Esophagus mucosa (tissue), 1 donor: ENCODE measurements at regions not wholly inside any gene's neighbourhood (a gene's known extent, or its start where the extent isn't known, plus 50 kb on each side); places are given as distances from the start of the nearest gene placed in this dataset.
"Not testable (repeated sequence)": the region's sequence is repeated elsewhere in the genome, so short reads cannot be mapped to it uniquely, and the experiment has no call there.

Experiments
- ATAC-seq: fragments of 200-7000 bp; cut with Tn5 transposase; one replicate; pipeline ENCODE4 v1.9.1; 2020
- donor health status: DM: yes; HTN: yes; CAD: no.

DNA sequence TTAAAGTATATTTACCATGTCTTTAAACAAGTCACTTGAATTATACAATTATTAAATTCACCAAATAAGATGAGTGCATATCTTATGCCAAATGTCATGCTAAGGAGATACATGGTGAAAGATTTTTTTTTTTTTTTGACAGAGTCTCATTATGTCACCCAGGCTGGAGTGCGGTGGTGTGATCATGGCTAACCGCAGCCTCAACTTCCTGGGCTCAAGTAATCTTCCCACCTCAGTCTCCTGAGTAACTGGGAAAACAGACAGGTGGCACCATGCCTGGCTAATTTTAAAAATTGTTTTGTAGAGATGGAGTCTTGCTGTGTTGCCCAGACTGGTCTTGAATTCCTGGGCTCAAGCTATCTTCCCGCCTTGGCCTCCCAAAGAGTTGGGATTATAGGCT lies 149.0 kb upstream of the GOT2 start:
- ATAC-seq: no peak

DNA sequence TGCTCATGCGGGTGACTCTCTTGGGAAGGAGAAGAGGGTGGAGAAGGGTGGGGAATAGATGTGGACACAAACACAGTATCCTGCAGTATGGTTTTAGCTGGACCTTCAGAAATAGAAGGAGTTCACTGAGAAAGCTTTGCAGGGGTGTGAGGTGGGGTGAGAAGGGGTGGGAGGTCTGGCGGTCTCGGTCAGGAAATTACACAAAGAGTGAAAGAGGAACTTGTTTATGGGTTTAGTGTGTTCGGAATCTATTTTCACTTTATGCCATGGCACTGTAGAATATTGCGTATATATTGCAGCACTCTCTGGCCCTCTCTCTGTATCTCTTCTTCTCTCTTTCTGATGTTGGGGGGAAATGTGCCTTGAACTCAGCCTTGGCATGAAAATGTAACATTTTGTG lies 148.2 kb upstream of the GOT2 start:
- no peak for ATAC-seq

- not testable (repeated sequence) for ATAC-seq
These were observed 144.5 kb upstream of the GOT2 start for GRCh38 chr16:58878641-58879040.

GRCh38 chr16:58866935-58867334 lies 132.8 kb upstream of the GOT2 start:
- no peak for ATAC-seq

DNA sequence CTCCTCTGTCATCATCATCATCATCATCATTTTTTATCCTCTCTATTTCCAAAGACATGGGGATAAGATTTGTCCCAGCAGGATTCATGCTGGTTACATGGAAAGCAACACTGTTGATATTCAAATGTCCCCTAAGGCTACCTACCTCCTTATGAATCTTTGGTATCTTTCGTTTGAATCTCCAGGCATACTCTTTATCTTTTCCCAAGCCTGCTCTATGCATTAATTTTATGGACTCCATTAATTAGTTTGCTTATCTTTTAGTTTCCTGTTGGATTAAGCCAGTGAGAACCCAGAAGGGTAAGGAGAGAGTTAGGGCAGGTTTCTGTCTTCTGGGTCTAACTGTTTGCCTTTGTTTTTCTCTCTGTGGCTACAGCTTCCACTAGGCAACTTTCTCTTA lies 129.6 kb upstream of the GOT2 start:
- no peak for ATAC-seq

- no peak for ATAC-seq
These were observed 128.9 kb upstream of the GOT2 start for GRCh38 chr16:58863042-58863441.

DNA sequence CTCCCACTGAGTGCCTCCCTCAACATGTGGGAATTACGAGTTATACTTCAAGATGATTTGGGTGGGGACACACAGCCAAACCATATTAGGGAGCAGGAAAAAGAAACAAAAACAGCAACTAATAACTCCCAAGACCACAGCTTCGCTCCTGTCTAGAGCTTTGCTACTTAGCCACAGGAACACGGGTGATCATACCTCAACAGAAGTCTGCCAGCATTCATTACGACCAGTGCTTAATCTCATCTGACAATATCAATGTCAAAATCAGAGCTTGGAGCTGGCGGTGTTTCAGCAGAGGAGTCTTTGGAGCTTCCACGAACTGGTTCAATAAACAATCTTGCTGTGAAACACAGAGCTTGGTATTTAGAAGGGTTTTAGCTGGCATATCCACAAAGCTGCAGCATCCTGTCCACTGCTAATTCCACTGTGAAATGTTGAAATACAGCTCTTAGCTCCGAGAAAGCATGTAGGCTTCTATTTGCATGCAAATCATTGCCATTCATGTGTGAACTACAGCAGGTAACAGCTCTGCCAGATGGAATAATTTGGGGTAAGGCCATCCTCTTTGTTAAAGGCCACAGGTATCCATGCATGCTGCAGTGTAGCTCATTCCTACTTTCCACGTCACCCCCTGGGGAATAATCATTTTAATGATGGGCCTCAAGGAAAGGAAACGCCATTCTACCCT lies 128.4 kb upstream of the GOT2 start:
- no peak for ATAC-seq

DNA sequence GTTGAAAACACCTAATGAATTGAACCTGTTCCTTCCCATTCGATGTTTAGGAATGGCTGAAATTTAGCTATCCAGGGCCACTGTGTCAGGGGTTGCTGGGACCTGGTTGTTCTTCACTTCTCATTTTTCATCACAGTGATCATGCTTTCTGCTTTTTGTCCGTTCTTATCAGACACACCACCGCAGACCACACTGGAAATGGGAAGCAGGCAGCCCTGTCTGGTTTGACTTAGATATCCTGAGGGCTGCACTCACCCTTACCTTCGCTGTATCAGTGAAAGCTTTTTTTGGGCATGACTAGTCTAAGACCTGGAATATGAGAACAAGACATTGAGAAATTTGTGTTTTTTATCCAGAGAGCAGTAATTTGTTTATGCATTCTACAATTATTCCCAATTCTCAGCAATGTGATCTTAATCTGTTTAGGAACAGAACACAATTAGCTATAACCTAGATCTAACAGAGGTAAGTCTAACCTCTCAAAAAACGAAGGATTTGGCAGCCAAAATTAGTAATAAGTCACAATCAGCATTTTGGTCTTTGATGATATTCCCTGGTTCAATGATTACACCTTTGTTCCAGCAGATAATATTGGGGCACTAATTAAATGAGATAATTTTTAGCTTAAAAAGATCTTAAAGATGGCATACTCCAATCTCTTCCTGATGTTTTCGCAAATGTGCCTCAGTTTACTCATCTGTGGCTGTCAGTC lies 126.0 kb upstream of the GOT2 start:
- no peak for ATAC-seq

GRCh38 chr16:58858577-58858976 lies 124.5 kb upstream of the GOT2 start:
- ATAC-seq: not testable (repeated sequence)

DNA sequence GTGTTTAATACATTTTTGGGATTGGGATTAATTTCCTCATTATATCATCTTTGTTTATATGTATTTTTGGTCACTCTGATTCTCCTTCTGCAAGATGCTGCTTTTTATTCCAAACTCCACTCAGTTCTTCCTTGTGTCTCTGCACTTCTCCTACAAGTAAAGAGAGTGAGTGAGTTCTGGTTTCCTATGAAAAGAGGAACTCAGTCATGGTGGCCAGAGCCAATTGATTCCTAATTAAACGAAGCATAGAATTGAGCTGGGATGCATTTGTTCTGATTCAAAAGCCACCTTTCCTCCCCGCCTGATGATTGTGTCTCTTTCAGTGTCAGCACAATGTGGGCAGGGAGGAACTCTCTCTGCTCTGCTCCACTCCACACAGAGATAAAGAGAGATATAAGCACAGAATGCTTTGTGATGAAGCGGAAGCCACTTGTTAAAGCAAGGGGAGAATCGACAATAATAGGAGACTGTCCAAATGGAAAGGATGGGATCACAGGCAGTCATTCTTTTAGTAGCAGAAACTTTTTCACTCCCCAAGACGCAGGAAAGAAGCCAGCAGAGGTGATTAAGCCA lies 121.3 kb upstream of the GOT2 start:
- no peak for ATAC-seq

- ATAC-seq: no peak
These were observed 120.0 kb upstream of the GOT2 start for GRCh38 chr16:58853854-58854791.

GRCh38 chr16:58850678-58851020 lies 116.5 kb upstream of the GOT2 start:
- ATAC-seq: no peak

DNA sequence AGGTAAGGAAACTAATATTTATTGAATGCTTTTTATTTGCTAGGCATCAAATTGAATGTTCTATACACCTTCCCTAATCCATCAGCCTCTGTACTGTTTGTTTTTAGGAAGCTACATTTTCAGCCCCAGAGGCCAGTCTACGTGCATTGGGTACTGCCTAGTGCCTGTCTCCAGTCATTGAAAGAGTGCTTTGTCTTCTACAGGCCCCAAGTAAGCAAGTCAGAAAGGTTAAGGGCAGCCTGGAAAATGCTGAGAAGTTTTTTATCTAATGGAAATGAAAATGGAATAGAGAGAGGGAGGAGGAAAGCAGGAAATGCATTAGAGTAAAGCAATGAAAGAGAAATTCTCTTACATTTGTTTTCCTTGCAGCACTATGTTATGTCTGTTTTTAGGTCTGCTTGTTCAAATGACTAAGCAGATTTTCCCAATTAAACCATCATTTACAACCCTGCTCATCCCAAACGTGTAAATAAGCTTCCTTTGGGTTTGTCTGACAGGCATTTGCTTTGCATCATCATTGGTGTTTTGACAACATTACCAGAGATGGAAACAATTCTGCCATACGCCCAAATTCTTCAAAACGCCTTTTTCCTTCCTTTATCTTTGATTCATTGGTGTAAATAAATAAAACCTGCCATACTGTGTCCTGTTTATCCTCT lies 116.0 kb upstream of the GOT2 start:
- ATAC-seq: no peak

DNA sequence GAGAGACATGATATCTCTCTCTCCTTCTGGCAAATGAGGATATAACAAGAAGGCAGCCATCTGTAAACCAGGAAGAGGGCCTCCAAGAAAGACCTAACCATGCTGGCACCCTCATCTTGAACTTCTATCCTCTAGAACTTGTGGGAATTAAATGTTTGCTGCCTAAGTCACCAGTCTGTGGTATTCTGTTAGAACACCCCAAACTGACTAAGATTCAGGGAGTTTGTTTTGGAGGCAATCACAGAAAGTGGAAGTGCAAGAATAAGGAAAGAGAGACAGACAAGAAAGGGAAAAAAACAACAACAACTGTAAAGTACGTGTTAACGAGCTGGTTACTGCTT lies 114.5 kb upstream of the GOT2 start:
- ATAC-seq: no peak

DNA sequence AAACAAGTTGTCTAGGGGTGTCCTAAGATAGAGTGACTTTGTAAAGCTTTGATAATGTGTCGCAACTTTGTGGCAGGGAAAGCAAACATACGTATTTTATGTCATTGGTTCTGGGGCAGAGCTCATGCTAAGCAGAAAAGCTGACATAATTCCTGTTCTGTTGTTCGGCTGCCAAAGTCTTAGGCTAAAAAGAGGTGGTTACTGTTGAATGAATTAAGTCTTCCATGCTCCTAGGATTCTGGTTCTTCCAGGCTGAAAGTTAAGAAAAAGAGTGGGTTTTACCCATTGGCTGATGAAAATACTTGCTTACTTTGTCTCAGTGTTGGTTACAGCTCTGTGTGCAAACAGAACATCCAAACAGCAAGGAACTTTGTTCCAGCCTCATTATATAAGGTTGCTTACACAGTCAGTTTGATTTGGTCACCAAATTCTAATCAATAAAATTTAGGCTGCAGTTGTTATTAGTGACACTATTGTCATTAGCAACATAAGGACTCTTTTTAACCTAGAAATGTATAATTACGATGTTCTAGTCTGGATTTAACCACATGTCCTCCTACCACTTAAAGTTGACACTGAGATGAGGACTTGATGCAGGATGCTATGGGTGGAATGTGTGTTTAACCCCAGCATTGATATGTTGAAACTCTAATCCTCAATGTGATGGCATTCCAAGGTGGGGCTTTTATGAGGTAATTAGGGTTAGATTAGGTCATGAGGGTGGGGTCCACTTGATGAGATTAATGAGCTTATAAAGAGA lies 114.0 kb upstream of the GOT2 start:
- no peak for ATAC-seq

GRCh38 chr16:58846226-58846625 lies 112.1 kb upstream of the GOT2 start:
- ATAC-seq: not testable (repeated sequence)

DNA sequence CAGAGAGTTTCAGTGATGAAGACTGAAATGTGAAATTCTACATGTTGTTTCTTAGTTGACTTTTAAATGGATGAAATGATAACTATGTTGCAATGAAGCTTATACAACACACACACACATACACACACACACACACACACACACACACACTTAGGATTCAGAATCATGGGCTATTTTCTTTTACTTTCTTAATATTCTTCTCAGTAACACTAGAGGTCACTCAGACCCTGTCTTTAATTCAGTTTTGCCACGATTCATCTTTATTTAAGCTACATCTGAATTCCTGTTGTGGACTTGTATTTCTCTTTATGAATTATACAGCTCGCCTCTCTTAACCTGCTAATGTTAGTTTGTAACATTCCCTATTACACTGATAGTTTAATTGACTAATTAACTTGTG lies 109.6 kb upstream of the GOT2 start:
- no peak for ATAC-seq

DNA sequence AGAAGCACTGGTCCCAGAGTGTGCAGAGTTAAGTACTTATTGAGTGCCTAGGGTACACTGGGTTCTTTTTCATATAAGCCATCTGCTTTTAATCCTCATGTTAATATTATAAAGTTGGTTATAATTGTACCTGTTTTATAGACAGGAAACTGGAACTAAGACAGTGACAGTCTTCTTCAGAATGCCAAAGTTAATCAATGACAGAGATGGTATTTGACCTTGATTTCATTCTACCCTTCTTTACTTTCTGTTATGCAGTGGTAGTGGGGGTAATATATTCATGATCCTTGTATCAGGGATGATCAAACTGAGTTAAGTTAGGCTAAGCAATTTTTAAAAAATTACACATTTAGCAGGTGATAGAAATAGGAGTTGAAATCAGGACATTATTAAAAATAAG lies 108.6 kb upstream of the GOT2 start:
- ATAC-seq: no peak

DNA sequence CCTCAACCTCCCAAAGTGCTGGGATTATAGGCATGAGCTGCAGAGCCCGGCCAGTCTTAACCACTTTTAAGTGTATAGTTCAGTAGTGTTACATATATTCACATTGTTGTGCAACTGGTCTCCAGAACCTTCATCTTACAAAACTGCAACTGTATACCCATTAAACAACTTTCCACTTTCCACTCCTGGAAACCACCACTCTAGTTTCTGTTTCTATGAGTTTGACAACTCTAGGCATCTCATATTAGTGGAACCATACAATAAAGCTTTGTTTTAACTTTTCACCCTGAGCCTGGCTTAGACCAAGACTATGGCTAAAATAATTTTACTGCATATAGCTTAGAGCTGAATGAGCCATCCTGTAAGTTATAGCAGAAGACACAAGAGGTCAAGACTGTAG lies 108.0 kb upstream of the GOT2 start:
- no peak for ATAC-seq

DNA sequence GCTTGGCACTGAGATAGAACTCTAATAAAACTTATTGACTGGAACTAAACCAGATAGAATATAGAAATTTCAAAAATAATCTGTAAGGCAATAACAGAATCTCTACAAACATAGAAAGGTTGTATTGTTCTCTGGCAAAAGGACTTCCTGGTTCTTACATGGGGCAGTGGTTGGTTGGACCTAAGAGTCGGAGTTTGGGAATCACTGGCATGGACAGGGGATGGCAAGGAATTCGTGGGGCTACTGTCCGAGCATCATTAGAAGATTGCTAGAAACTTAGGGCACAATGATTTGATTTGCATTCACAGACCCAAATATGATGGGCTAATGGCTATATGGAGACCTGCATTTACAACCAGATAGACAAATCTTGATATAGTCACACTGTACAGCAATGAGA lies 103.8 kb upstream of the GOT2 start:
- ATAC-seq: no peak

DNA sequence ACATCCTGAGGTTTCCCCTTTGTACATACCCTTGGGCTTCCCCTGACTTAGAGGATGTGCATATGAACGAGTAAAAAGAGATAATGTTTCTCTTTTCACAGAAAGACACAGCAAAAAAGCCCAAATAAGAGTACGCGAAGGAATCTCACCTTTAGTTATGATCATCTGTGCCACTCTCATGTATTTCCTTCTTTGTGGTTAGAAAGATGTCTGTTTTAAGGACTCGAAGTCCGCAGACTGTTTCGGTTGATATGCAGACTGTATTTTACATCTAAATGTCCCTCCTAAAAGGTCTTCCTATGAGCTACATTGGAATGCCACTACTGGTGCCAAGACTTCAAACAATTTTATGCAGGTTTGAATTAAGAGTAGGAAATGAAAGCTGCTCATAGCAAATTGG lies 102.3 kb upstream of the GOT2 start:
- no peak for ATAC-seq

DNA sequence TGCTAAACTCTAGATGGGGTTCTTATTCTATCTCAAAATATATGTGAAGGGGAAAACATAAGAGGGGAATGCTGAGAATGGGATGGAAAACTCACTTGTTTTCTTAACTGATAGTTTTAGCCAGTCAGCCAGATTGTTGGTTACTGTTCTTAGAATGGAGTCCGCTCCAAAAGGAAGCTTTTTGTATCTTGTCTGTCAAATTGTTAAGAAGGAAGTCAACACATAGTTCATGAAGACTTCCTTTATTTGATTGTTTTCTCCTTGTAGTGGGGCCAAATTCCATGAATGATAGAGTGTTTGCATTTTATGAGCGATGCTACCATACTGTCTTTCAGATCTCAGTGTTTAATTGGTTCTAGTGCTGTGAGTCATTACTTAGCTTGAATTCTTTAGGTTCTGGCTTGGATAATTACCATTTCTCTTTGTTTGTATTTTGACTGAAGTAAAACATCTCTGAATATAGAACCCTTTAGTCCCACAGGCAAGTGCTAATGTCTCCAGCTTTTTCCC lies 98.3 kb upstream of the GOT2 start:
- no peak for ATAC-seq
